Fibroblast of villous mesenchyme (primary cell): ENCODE measurements at regions not wholly inside any gene's neighbourhood (a gene's known extent, or its start where the extent isn't known, plus 50 kb on each side); places are given as distances from the start of the nearest gene placed in this dataset.

Source experiments
- DNase-seq: peaks from one replicate; pipeline ENCODE4 v3.0.0-alpha.2; 2010; ENCODE audit warnings: low read depth
- H3K4me3 ChIP-seq: 2 replicates; pipeline ENCODE4 v1.5.1; 2011; ENCODE audit warnings: low read depth, mild to moderate bottlenecking, low read length
- CTCF ChIP-seq: IDR thresholded peaks from 2 replicates; pipeline ENCODE4 v1.5.1; 2012; ENCODE audit warnings: low read depth, mild to moderate bottlenecking, low read length; ENCODE audit not compliant: insufficient read depth

- DNase-seq = no peak
- no peak for TF ChIP-seq CTCF
- no peak overlapping the region for H3K4me3 ChIP-seq
Measured at GRCh38 chr18:78587096-78587495, 392.5 kb upstream of the SALL3 start.

DNA sequence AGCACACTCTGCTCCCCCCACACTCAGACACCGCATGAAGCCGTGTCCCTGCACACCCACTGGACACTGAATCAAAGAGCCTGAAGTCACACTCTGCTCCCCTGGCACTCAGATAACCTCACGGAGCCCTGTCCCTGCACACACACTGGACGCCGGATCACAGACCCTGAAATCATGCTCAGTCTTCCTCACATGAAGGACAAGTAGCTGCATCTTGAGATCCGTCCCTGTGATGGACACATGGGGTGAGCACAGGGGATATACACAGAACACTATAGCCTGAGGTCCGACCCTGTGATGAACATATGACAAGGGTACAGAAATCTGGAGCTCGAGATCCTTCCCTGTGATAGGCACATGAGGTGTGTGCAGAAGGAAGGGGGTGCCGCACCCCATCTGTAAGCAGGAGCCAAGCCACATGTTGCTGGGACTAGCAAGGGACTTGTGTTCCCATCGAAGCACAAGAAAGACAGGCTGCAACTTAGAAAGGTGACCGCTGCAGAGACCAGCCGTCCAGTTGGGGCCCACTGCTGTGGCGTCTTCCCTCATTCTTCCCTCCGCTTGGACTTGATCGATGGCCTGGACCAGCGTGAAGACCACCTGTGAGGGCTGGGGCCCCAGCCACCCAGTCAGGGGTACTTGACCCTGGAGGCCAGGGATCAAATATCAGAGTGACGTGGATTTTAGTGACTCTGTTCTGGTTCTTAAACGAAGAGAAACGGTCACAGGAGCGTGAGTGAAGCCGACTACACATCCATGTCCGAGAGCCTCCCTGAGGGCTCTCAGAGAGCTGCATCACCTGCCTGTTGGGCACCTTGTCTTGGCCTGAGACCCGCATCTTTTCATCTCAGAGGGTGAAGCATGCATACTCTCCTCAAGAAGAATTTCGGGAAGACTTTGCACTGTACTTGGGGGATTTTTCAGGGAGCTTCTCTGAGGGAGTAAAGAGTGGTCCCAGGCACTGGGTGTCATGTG, 391.7 kb upstream of the SALL3 start:
- no peak overlapping the region for H3K4me3 ChIP-seq
- DNase-seq = no peak
- TF ChIP-seq CTCF = no peak

GRCh38 chr18:78589916-78590437, 389.6 kb upstream of the SALL3 start:
- no peak for TF ChIP-seq CTCF
- no peak for DNase-seq
- H3K4me3 ChIP-seq = no peak overlapping the region

- no peak for TF ChIP-seq CTCF
- H3K4me3 ChIP-seq = no peak overlapping the region
- DNase-seq = no peak
Measured at GRCh38 chr18:78595453-78595852, 384.2 kb upstream of the SALL3 start.

DNA sequence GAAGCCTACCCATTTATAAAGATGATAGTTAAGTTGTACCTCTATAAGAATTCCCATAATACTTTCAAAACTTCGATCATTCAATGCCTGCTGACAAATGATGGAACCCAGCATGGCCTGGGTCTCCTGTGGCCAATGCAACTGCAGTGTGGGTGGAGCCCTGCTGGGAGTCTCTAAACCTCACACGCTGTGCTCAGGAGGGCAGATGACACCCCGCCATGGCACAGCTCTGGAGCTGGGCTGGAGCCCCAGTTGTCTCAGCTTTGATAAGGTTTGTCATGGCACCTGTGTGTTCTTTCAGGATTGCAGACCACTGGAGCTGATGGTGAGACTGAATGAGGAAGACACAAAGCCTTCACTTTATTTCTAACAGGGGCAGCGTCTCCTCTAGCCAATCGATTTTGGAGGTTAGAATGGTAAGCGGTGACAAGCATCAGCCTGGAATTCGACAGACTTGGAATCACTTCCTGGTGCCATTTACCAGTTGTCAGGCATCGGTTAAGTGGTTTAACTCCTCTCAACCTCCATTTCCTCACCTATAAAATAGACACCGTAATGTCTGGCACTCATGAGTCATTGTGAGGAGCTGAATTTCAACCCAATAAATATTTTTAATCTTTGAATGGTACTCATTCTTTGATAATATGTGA, 383.6 kb upstream of the SALL3 start:
- no peak overlapping the region for H3K4me3 ChIP-seq
- TF ChIP-seq CTCF = no peak
- no peak for DNase-seq

GRCh38 chr18:78596794-78597345, 382.7 kb upstream of the SALL3 start:
- DNase-seq = no peak
- no peak for TF ChIP-seq CTCF
- no peak overlapping the region for H3K4me3 ChIP-seq
